Spleen (tissue), 11 donors: ENCODE measurements at regions not wholly inside any gene's neighbourhood (a gene's known extent, or its start where the extent isn't known, plus 50 kb on each side); places are given as distances from the start of the nearest gene placed in this dataset.

Source experiments
- DNase-seq: peaks from one replicate; pipeline ENCODE4 v3.0.0-alpha.2; 2020
- H3K27ac ChIP-seq, 8 donors: fragments of 200-600 bp; sonication (generic) in 7 of 8; 1 replicate in 4 of 8; 2 replicates in 4 of 8; pipeline versions ENCODE4 v1.5.0 to v1.8.0; 2016 to 2021; ENCODE audit warnings: inconsistent platforms in 4 of 8, mild to moderate bottlenecking in 4 of 8, moderate library complexity in 1 of 8
- H3K27me3 ChIP-seq, 7 donors: fragments of 200-600 bp; sonication (generic) in 6 of 7; replicated peaks in 1 of 7; 1 replicate in 4 of 7; 2 replicates in 3 of 7; pipeline versions ENCODE4 v1.5.0 to v1.8.0; 2016 to 2021; ENCODE audit warnings: inconsistent platforms in 3 of 7, mild to moderate bottlenecking in 1 of 7
- H3K36me3 ChIP-seq, 6 donors: fragments of 200-600 bp; sonication (generic) in 5 of 6; 1 replicate in 4 of 6; 2 replicates in 2 of 6; pipeline versions ENCODE4 v1.5.0 to v1.8.0; 2016 to 2021; ENCODE audit warnings: inconsistent platforms in 2 of 6
- H3K4me1 ChIP-seq, 6 donors: fragments of 200-600 bp; sonication (generic) in 5 of 6; 1 replicate in 3 of 6; 2 replicates in 3 of 6; pipeline versions ENCODE4 v1.5.0 to v1.8.0; 2016 to 2021; ENCODE audit warnings: inconsistent platforms in 3 of 6
- H3K4me3 ChIP-seq, 8 donors: fragments of 200-600 bp; sonication (generic) in 7 of 8; 1 replicate in 4 of 8; 2 replicates in 4 of 8; pipeline versions ENCODE4 v1.5.0 to v1.8.0; 2016 to 2021; ENCODE audit warnings: inconsistent platforms in 4 of 8, mild to moderate bottlenecking in 4 of 8, moderate library complexity in 2 of 8
- H3K9me3 ChIP-seq, 8 donors: fragments of 200-600 bp; sonication (generic) in 7 of 8; 1 replicate in 4 of 8; 2 replicates in 4 of 8; pipeline versions ENCODE4 v1.5.0 to v1.8.0; 2016 to 2021; ENCODE audit warnings: inconsistent platforms in 4 of 8
- POLR2A ChIP-seq, 3 donors: fragments of 450-650 bp; IDR thresholded peaks; one replicate each; pipeline ENCODE4 v1.5.1; 2017; ENCODE audit warnings: antibody characterized with exemption in 3 of 3, mild to moderate bottlenecking in 1 of 3
- POLR2AphosphoS5 ChIP-seq, 3 donors: sonication (generic); formaldehyde crosslinking; IDR thresholded peaks; one replicate each; pipeline ENCODE4 v1.5.1; 2017; ENCODE audit warnings: antibody characterized with exemption in 3 of 3
- WGBS, 5 donors: extraction: QIAGEN DNeasy Blood & Tissue Kit in 3 of 5; methylation state at CpG; one replicate each; pipeline versions ENCODE4 v1.1.5 to v1.1.7; 2013 to 2018; 5-methylcytosine and 5-hydroxymethylcytosine counted together
- intact Hi-C: fragments of 100-400 bp; cut with DNase I; formaldehyde crosslinking; loops from one replicate; pipeline ENCODE4 v1.15.0; 2023; ENCODE audit warnings: low total_unique reads
- TF ChIP-seq, protein P1 (sequence below), 11 experiments: fragments of 200-600 bp in 7 of 11; fragments of 450-650 bp in 4 of 11; sonication (generic) in 4 of 11; IDR thresholded peaks in 8 of 11; conservative IDR thresholded peaks in 3 of 11; 1 replicate in 7 of 11; 2 replicates in 4 of 11; pipeline versions ENCODE4 v1.4.0 to v1.8.0; 2016 to 2021; ENCODE audit warnings: antibody characterized with exemption in 11 of 11, inconsistent platforms in 4 of 11, mild to moderate bottlenecking in 1 of 11
- donor health status: healthy with polysubstance abuse.
- donor health status: DM: no; HTN: no; CAD: no; lungs with moderate emphysema.
- donor health status: DM: no; HTN: no; CAD: no.
- donor health status: Bipolar disorder and iron deficiency.
- donor health status: healthy.
- donor health status: DM: no; HTN: no; CAD: no.
- donor health status: DM: yes; HTN: yes; CAD: no.

DNA sequence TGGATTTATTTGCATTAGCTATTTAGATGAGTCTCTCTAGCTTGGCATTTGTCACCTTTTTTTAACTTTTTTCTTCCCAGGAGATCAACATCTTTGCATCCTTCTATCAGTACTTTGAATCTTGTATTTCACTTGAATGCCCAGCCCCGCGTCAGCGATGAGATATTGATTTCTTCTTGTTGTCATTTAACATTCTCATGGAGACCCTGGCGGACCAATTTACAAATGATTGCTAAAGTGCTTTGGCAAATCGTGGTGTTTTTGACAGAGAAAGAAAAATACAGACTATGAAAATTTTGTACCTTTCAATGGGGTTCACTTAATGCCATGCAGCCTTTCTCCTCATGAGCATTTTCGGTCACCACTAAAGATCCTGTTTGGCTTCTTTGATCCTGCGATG is 269.7 kb downstream of the ABCC12 start:
- TF ChIP-seq, protein P1, sequence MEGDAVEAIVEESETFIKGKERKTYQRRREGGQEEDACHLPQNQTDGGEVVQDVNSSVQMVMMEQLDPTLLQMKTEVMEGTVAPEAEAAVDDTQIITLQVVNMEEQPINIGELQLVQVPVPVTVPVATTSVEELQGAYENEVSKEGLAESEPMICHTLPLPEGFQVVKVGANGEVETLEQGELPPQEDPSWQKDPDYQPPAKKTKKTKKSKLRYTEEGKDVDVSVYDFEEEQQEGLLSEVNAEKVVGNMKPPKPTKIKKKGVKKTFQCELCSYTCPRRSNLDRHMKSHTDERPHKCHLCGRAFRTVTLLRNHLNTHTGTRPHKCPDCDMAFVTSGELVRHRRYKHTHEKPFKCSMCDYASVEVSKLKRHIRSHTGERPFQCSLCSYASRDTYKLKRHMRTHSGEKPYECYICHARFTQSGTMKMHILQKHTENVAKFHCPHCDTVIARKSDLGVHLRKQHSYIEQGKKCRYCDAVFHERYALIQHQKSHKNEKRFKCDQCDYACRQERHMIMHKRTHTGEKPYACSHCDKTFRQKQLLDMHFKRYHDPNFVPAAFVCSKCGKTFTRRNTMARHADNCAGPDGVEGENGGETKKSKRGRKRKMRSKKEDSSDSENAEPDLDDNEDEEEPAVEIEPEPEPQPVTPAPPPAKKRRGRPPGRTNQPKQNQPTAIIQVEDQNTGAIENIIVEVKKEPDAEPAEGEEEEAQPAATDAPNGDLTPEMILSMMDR (IDR thresholded peaks at IDR 0.05 in 8 of 11, conservative IDR thresholded peaks at IDR 0.05 in 3 of 11) = no peak
- TF ChIP-seq POLR2AphosphoS5 (IDR thresholded peaks at IDR 0.05) (no peak), POLR2A (IDR thresholded peaks at IDR 0.05) (no peak)
- H3K36me3 ChIP-seq = no peaks in the 10 kb centered on the region
- H3K9me3 ChIP-seq = peaks cover 0 to 3% (median 0%) of the 10 kb centered on the region in 8 donors
- H3K4me3 ChIP-seq = no peak overlapping the region
- no peak overlapping the region for H3K27ac ChIP-seq
- WGBS, 5 donors = 58 to 73% (median 65%) methylated on average over 7 of the region's 7 CpGs
- no peaks in the 10 kb centered on the region for H3K4me1 ChIP-seq
- intact Hi-C loops = no loop called here
- H3K27me3 ChIP-seq = peaks cover 0 to 37% (median 0%) of the 10 kb centered on the region in 7 donors
- no peak for DNase-seq

DNA sequence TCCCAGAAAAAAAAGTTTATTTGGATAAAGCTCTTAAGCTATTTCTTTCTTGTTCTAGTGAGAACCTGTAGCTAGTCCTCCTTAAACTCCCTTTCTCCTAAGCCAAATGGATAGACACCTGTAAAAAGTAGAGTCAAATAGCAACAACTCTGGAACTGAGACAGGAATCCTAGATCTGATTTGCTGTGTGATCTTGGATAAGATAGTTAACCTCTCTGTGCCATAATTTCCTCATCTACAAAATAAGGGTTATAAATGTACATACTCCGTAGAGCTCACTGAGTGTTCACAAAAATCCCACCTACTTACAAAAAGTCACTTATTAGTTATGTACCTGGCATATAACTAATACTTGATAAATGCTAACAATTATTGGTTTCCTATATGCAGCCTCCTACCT is 270.3 kb downstream of the ABCC12 start:
- peaks cover 0 to 37% (median 0%) of the 10 kb centered on the region in 7 donors for H3K27me3 ChIP-seq

DNA sequence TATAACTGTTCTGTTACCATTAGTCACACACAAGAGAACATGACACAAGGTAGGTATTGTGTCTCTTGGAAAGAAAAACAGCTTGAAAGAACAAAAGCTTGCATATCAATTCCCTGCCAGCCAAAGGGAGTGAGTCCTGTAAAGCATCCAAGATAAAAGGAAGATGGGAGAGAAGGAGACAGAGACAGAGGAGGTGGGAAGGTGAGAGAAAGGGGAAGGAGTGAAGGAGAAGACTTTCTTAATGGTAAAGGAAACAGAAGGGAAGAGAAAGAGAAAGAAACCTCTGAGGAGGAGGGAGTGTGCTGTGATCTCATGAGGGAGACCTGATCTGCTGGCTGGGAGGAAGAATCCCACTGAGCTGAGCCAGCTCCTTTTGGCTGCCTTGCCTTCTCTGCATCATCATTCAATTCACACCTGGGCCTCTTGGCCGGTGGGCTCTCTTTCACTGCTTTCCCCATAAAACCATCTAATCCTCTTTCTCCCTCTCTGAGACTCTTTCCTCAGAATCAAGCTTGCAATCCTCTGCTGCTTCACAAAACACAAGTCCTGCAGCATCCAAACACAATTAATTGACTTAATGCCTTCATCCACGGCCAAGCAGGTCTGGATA is 271.6 kb downstream of the ABCC12 start:
- H3K4me3 ChIP-seq = no peak overlapping the region
- H3K27me3 ChIP-seq = peaks cover 0 to 37% (median 0%) of the 10 kb centered on the region in 7 donors
- H3K4me1 ChIP-seq = no peaks in the 10 kb centered on the region
- no peaks in the 10 kb centered on the region for H3K9me3 ChIP-seq
- no peak for TF ChIP-seq POLR2AphosphoS5 (IDR thresholded peaks at IDR 0.05)
- TF ChIP-seq POLR2A (IDR thresholded peaks at IDR 0.05) = no peak
- TF ChIP-seq, protein P1 (IDR thresholded peaks at IDR 0.05 in 8 of 11, conservative IDR thresholded peaks at IDR 0.05 in 3 of 11) = no peak
- WGBS, 5 donors = 16 to 25% (median 22%) methylated on average over 2 of the region's 2 CpGs
- no peaks in the 10 kb centered on the region for H3K36me3 ChIP-seq
- intact Hi-C loops = no loop called here
- no peak for DNase-seq
- H3K27ac ChIP-seq = no peak overlapping the region

More for the DNA sequence above, 270.3 kb downstream of the ABCC12 start:
- H3K36me3 ChIP-seq = no peaks in the 10 kb centered on the region
- H3K27ac ChIP-seq = no peak overlapping the region
- DNase-seq = no peak
- no peaks in the 10 kb centered on the region for H3K4me1 ChIP-seq
- TF ChIP-seq POLR2AphosphoS5 (IDR thresholded peaks at IDR 0.05) (no peak), POLR2A (IDR thresholded peaks at IDR 0.05) (no peak)
- TF ChIP-seq, protein P1 (IDR thresholded peaks at IDR 0.05 in 8 of 11, conservative IDR thresholded peaks at IDR 0.05 in 3 of 11) = no peak
- no peaks in the 10 kb centered on the region for H3K9me3 ChIP-seq
- intact Hi-C loops = no loop called here
- H3K4me3 ChIP-seq = no peak overlapping the region
- WGBS, 5 donors = 61 to 77% (median 73%) methylated on average over 1 of the region's 1 CpG

- TF ChIP-seq POLR2AphosphoS5 (IDR thresholded peaks at IDR 0.05) = no peak
- TF ChIP-seq, protein P1 (IDR thresholded peaks at IDR 0.05 in 8 of 11, conservative IDR thresholded peaks at IDR 0.05 in 3 of 11) = no peak
- intact Hi-C loops = no loop called here
- Histone ChIP-seq H3K27ac (no peak overlapping the region), H3K4me3 (no peak overlapping the region), H3K4me1 (no peaks in the 10 kb centered on the region), H3K9me3 (no peaks in the 10 kb centered on the region), H3K27me3 (peaks cover 0 to 10% (median 0%) of the 10 kb centered on the region in 7 donors), H3K36me3 (no peaks in the 10 kb centered on the region)
- 80 to 92% (median 90%) methylated on average over 4 of the region's 4 CpGs for whole genome bisulfite sequencing, 5 donors
- DNase-seq = no peak
Measured at GRCh38 chr16:47881574-47881973, 274.2 kb downstream of the ABCC12 start.
